ENCODE measurements at regions not wholly inside any gene's neighbourhood (a gene's known extent, or its start where the extent isn't known, plus 50 kb on each side); places are given as distances from the start of the nearest gene placed in this dataset.
"Not testable (repeated sequence)": the region's sequence is repeated elsewhere in the genome, so short reads cannot be mapped to it uniquely, and the experiment has no call there.

DNA sequence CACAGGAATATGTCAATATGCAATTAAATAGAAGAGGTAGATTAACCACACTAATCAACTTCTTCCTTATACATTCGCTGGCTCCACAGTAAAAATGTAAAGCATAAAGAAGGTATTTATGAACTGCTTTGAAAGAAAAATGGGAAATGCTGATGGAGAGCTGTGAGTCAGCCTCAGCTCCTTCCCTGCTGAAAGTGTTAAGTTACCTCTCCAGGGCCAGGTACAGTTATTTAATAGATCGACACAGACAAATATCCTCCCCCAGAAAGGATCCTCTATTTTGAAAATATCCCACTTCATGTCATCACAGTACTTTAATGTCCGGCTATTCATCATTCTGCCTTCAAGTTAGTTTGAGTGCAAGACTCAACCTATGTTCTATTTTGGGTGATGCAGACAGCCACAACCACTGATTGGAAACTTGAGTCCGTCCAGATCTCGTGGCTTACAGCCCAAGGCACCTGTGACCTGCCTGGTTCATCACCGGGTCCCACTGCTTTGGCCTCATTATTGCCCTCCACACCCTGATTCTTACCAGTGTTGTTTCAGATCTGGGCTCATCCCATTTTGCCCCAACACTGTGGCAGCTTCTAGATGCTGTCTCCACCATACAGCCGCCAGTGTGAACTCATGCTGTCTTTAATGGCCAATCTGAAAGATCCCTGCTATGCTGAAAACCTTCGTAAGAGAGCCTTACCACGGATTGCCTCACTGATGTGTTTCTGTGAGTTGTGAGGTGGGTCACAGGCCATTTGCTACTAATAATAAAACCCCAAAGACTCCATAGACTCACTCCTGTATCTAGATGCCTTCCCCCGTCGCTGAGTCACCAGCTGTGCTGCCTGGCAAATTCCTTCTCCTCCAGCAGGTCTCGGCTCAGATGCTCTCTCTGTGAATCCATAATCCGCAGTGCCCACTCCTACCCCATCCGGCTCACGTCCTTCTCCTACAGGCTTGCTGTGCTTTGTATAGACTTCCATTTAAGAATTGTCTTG lies 56.2 kb upstream of the DDAH1 start:
- not testable (repeated sequence) for H3K9me3 ChIP-seq (ENCODE audit: insufficient read depth, low read length); H3K27me3 ChIP-seq (ENCODE audit: low read depth, low read length); H4K20me1 ChIP-seq (ENCODE audit: insufficient read depth, low read length); H3K27ac ChIP-seq (ENCODE audit: low read length); H3K4me2 ChIP-seq (ENCODE audit: low read length); H3K36me3 ChIP-seq (replicated peaks; ENCODE audit: low read depth, low read length); H3K79me2 ChIP-seq (ENCODE audit: low read length); H2AFZ ChIP-seq (ENCODE audit: low read depth, low read length); H3K4me3 ChIP-seq (ENCODE audit: low read length); H3K4me1 ChIP-seq (ENCODE audit: low read length); H3K9ac ChIP-seq (ENCODE audit: low read length)

DNA sequence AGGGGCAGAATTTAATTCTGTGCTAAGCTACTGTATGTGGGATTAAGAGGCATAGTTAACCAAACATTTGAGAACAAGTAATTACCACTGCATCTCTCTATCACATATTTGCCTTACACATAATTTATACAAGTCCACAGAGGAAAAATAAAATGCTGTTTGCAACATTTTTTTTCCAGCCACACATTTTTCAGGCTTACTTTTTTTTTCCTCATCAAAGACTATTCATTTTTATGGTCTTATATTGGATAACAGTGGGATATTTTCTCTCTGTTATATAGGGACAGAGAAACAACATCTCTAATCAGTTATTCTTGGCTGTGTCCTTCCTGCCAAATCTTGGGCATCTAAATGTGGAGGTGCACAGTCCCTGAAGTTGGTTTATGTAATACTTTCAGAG lies 57.5 kb upstream of the DDAH1 start:
- H3K4me3 ChIP-seq (ENCODE audit: low read length); H3K27me3 ChIP-seq (ENCODE audit: low read depth, low read length); H3K9me3 ChIP-seq (ENCODE audit: insufficient read depth, low read length); H4K20me1 ChIP-seq (ENCODE audit: insufficient read depth, low read length); H3K79me2 ChIP-seq (ENCODE audit: low read length); H3K27ac ChIP-seq (ENCODE audit: low read length); H3K36me3 ChIP-seq (replicated peaks; ENCODE audit: low read depth, low read length); H2AFZ ChIP-seq (ENCODE audit: low read depth, low read length); H3K4me2 ChIP-seq (ENCODE audit: low read length); H3K4me1 ChIP-seq (ENCODE audit: low read length); H3K9ac ChIP-seq (ENCODE audit: low read length): not testable (repeated sequence)

DNA sequence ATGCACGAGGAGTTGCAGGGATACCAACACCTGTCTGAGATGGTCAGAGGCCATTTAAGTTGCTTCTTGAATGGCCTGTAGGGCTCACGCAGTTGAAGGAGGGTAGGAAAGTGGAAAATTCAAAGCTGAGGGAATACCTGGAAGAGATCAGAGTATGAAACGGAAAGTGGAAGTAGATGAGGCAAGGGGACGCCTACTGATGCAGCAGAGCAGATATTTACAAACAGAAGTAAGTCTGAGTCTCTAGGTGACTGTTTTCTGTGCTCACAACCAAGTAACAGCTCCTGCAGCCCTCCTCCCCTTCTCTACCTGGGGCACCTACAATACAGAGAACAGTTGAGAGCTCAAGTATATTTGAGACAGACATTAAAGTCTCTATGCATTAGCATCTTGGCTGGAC lies 57.5 kb upstream of the CCN1 start:
- not testable (repeated sequence) for H3K4me3 ChIP-seq (ENCODE audit: low read length); H3K79me2 ChIP-seq (ENCODE audit: low read length); H3K27me3 ChIP-seq (ENCODE audit: low read depth, low read length); H4K20me1 ChIP-seq (ENCODE audit: insufficient read depth, low read length); H3K27ac ChIP-seq (ENCODE audit: low read length); H3K36me3 ChIP-seq (replicated peaks; ENCODE audit: low read depth, low read length); H3K9me3 ChIP-seq (ENCODE audit: insufficient read depth, low read length); H3K4me1 ChIP-seq (ENCODE audit: low read length); H2AFZ ChIP-seq (ENCODE audit: low read depth, low read length); H3K9ac ChIP-seq (ENCODE audit: low read length)
- H3K4me2 ChIP-seq (ENCODE audit: low read length), result peak overlapping the region; percentile 14; the same call in 1 of the 2 replicates

DNA sequence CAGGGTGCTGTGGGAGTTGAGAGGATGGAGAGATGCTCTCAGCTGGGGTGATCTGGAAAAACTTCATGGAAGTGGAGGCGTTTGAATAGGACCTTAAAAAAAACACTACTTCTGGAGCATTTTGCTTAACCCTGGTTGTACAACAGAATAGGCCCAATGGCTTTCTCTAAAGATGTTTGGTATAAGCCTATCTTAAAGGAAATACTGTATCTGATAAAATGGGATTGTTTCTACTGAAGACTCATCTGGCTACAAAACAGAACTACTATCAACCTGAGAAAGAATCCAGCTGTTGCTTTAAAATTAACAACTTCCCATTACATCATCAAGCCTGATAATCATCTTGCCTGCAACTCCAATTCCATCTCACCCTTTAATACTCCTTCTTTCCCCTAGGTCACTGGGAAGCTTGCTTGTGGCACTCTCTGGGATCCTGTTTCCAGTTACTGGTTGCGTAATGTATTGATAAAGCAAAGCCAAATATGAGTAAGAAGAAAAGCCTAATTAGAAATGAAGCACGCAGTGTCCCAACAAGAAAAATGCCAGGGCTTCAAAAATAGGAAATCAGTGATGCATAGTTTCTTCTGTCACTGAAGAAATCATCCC lies 56.2 kb upstream of the CCN1 start:
- not testable (repeated sequence) for H3K79me2 ChIP-seq (ENCODE audit: low read length); H3K4me2 ChIP-seq (ENCODE audit: low read length); H2AFZ ChIP-seq (ENCODE audit: low read depth, low read length)

DNA sequence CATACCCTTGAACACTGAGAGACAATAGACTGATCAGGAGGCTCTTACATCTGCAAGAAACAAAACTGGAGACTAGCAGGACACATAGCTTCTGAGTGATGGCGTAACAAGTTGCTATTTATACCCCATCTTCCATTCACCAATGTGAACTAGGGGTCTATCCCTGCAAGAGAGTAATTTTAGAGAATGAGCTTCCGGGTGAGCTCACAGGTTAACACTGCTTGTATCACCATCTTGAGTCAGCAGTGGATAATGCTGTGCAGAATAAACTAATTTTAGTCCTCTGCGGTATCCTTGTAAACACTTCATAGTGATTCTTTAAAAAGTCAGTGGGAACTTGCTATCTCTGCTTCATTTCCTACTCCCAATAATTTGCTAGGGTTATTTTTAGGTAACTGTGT lies 55.0 kb upstream of the CCN1 start:
- not testable (repeated sequence) for H3K4me3 ChIP-seq (ENCODE audit: low read length); H3K27ac ChIP-seq (ENCODE audit: low read length); H3K9me3 ChIP-seq (ENCODE audit: insufficient read depth, low read length); H4K20me1 ChIP-seq (ENCODE audit: insufficient read depth, low read length); H3K27me3 ChIP-seq (ENCODE audit: low read depth, low read length); H3K4me1 ChIP-seq (ENCODE audit: low read length); H2AFZ ChIP-seq (ENCODE audit: low read depth, low read length); H3K36me3 ChIP-seq (replicated peaks; ENCODE audit: low read depth, low read length); H3K4me2 ChIP-seq (ENCODE audit: low read length); H3K9ac ChIP-seq (ENCODE audit: low read length); H3K79me2 ChIP-seq (ENCODE audit: low read length)

More for the DNA sequence above, 56.2 kb upstream of the CCN1 start:
- H3K9ac ChIP-seq (ENCODE audit: low read length); H4K20me1 ChIP-seq (ENCODE audit: insufficient read depth, low read length); H3K27me3 ChIP-seq (ENCODE audit: low read depth, low read length); H3K4me3 ChIP-seq (ENCODE audit: low read length); H3K4me1 ChIP-seq (ENCODE audit: low read length); H3K27ac ChIP-seq (ENCODE audit: low read length); H3K36me3 ChIP-seq (replicated peaks; ENCODE audit: low read depth, low read length); H3K9me3 ChIP-seq (ENCODE audit: insufficient read depth, low read length): not testable (repeated sequence)

DNA sequence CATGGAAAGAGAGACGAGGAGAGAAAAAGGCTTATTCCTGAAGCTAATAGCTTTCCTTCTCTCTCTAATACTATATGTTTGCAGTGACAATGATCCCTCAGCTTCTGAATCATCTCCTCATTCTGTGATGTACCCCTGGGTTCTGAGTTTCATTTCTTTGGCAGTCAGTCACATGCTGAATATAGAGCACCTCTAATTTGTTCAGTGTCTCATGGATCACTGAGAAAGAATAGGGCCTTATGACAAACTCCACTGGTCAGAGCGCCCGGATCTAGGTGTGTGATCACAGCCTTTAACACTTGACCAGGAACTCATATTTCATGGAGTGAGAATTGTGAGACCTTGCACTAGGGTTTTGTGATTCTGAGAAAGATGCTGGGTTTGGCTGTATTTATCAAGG lies 54.3 kb upstream of the CCN1 start:
- not testable (repeated sequence) for H3K4me1 ChIP-seq (ENCODE audit: low read length); H3K4me3 ChIP-seq (ENCODE audit: low read length); H4K20me1 ChIP-seq (ENCODE audit: insufficient read depth, low read length); H3K27me3 ChIP-seq (ENCODE audit: low read depth, low read length); H3K9me3 ChIP-seq (ENCODE audit: insufficient read depth, low read length); H3K27ac ChIP-seq (ENCODE audit: low read length); H3K4me2 ChIP-seq (ENCODE audit: low read length); H3K36me3 ChIP-seq (replicated peaks; ENCODE audit: low read depth, low read length); H3K9ac ChIP-seq (ENCODE audit: low read length); H3K79me2 ChIP-seq (ENCODE audit: low read length); H2AFZ ChIP-seq (ENCODE audit: low read depth, low read length)

DNA sequence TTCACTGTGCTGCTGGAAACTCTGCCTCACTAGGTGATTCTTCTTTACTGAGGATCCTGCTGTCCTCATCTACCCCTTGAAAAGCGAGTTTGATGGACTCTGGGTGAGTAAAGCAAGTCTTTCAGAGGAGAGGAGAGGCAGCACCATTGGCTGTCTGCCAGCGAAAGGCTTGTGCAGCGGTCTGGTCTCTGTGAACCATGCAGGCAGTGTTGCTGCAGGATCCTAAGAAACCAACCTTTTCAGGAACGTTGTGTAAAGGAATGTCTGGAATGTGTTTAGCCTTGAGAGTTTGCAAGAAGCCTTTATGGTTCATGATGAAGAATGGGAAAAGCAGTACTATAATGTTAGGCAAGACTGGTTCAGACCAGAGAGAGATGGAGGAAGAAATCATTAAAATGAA lies 53.4 kb upstream of the CCN1 start:
- not testable (repeated sequence) for H3K27ac ChIP-seq (ENCODE audit: low read length); H3K9ac ChIP-seq (ENCODE audit: low read length); H3K4me2 ChIP-seq (ENCODE audit: low read length); H3K79me2 ChIP-seq (ENCODE audit: low read length); H3K27me3 ChIP-seq (ENCODE audit: low read depth, low read length); H3K36me3 ChIP-seq (replicated peaks; ENCODE audit: low read depth, low read length); H4K20me1 ChIP-seq (ENCODE audit: insufficient read depth, low read length); H2AFZ ChIP-seq (ENCODE audit: low read depth, low read length); H3K9me3 ChIP-seq (ENCODE audit: insufficient read depth, low read length); H3K4me3 ChIP-seq (ENCODE audit: low read length); H3K4me1 ChIP-seq (ENCODE audit: low read length)
